IPS-20b (cell line): ENCODE measurements at regions not wholly inside any gene's neighbourhood (a gene's known extent, or its start where the extent isn't known, plus 50 kb on each side); places are given as distances from the start of the nearest gene placed in this dataset.
A peak's percentile ranks its signal among the peaks of the same experiment; 100 is the strongest.

Experiments used
- H3K27ac ChIP-seq: one replicate; pipeline ENCODE4 v1.5.1; 2013; ENCODE audit warnings: low read length
- H3K27me3 ChIP-seq: 2 replicates; pipeline ENCODE4 v1.6.1; 2013; ENCODE audit warnings: mild to moderate bottlenecking, low read length, inconsistent platforms; ENCODE audit not compliant: insufficient read depth
- H3K36me3 ChIP-seq: 2 replicates; pipeline ENCODE4 v1.6.1; 2013; ENCODE audit warnings: low read depth, mild to moderate bottlenecking, inconsistent platforms, low read length, moderate library complexity; ENCODE audit not compliant: insufficient read depth
- H3K4me1 ChIP-seq: 2 replicates; pipeline ENCODE4 v1.6.1; 2013; ENCODE audit warnings: mild to moderate bottlenecking, control low read depth, inconsistent platforms, low read length, moderate library complexity; ENCODE audit not compliant: insufficient read depth
- H3K4me3 ChIP-seq: 2 replicates; pipeline ENCODE4 v1.5.1; 2013; ENCODE audit warnings: mild to moderate bottlenecking, low read length, inconsistent platforms
- H3K9ac ChIP-seq: 2 replicates; pipeline ENCODE4 v1.6.1; 2013; ENCODE audit warnings: low read depth, mild to moderate bottlenecking, inconsistent platforms, low read length, moderate library complexity
- H3K9me3 ChIP-seq: 2 replicates; pipeline ENCODE4 v1.6.1; 2013; ENCODE audit warnings: mild to moderate bottlenecking, low read depth, low read length, inconsistent platforms; ENCODE audit not compliant: insufficient read depth

DNA sequence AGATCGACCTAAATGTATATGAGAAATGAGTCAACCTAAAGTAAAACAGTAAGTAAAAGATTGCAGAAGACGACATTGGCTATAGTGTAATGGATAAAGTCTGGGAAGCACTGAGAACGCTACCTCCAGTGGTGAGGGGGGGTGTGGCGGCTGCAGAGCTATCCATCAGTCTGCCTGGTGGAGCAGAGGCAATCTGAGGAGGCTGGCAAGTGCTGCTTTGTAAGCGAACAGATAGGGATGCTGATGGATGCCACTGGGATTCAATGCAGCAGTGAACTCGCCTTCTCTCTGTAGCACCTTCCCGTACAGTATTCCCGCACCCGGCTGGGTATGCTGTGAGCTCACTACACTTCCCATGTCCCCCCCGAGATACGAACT lies 261.5 kb downstream of the NSG2 start:
- Histone ChIP-seq H3K27me3 (peaks cover 13% of the 10 kb centered on the region), H3K4me1 (peaks cover 6% of the 10 kb centered on the region; the same call in 1 of the 2 replicates), H3K9ac (no peak overlapping the region), H3K27ac (no peak overlapping the region), H3K9me3 (no peaks in the 10 kb centered on the region), H3K4me3 (no peak overlapping the region), H3K36me3 (no peaks in the 10 kb centered on the region)

DNA sequence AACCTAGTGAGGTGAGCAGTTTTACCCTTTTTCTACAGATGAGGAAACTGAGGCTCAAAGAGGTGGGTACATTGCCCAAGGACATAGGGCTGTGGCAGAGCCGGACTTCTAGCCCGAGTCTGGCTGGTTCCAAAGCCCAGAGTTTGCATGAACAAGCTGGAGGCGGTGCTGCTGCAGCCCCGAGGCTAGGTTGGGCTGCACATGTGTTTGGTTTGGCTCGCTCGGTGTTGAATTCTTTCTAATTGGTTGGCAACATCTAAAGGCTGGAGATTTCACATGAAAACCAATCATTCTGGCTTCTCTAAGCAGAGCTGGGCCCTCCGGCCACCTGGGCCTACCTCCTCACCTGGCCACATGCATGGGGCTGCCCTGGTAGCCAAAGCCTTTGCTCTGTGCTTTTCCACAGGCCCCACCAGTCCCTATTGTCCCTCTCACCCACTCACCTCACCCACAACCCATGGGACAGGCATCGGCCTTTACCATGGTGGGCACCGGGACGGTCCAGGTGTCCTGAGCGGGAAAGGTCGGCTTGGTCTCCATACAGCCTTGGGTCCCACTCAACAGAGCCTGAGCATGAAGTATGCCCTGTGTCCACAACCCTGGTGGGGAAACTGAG lies 262.3 kb downstream of the NSG2 start:
- peaks cover 19% of the 10 kb centered on the region for H3K27me3 ChIP-seq
- no peak overlapping the region for H3K27ac ChIP-seq
- H3K9ac ChIP-seq: no peak overlapping the region
- no peak overlapping the region for H3K4me3 ChIP-seq
- H3K36me3 ChIP-seq: no peaks in the 10 kb centered on the region
- H3K9me3 ChIP-seq: no peaks in the 10 kb centered on the region
- peaks cover 3% of the 10 kb centered on the region; the same call in 1 of the 2 replicates for H3K4me1 ChIP-seq

DNA sequence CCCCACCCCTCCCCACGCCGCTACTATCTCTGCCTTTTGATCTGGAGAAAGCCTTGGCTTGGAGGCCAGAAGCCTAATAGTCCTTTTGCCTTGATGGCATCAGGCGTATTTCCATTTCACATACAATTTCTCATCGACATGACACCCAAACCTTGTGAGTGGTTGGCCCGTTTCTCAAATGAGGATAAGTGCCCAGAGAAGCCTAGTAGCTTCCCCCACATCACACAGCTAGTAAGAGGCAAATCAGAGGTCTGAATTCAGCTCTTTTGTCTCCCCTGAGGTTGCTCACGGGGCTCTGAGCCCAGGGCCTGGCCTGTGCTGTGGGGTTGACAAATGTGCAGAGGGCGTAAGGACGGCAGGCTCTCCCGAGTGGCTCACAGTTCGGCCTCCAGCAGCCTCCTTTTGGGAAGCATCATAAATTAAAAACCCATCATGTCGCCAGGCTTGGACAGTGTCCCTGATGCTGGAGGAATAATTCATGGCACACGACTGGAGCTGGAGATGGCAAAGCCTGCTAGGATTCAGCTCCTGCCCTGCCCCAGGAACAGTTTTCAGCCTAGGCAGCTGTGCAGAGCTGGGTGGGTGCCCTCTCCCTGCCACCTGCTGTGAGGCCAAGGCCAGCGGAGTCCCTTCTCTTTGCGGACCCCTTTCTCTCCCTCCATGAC lies 263.8 kb downstream of the NSG2 start:
- no peak overlapping the region for H3K4me3 ChIP-seq
- H3K27me3 ChIP-seq: peaks cover 27% of the 10 kb centered on the region
- no peaks in the 10 kb centered on the region for H3K36me3 ChIP-seq
- no peak overlapping the region for H3K9ac ChIP-seq
- no peaks in the 10 kb centered on the region for H3K9me3 ChIP-seq
- no peak overlapping the region for H3K27ac ChIP-seq
- peaks cover 3% of the 10 kb centered on the region; the same call in 1 of the 2 replicates for H3K4me1 ChIP-seq

DNA sequence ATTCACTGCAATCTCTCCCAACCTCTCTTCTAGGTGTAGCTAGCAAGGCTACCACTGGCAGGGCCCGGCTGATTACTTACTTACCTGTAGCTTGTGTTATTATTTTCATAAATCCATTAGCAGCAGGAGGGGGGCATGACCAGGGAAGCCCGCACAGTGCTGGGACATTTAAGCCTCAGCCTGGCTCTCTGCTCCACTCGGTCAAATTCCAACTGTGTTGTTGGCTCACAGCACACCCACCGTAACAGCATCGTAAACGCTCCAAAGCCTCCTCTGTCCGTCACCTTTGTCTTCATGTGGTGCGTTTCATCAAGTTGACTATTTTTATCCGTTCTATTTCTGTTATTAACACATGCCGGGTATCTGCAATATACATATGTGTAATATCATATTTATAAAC lies 264.7 kb downstream of the NSG2 start:
- no peaks in the 10 kb centered on the region for H3K9me3 ChIP-seq
- no peaks in the 10 kb centered on the region for H3K36me3 ChIP-seq
- H3K4me1 ChIP-seq: peaks cover 3% of the 10 kb centered on the region; the same call in 1 of the 2 replicates
- H3K4me3 ChIP-seq: no peak overlapping the region
- H3K9ac ChIP-seq: no peak overlapping the region
- H3K27me3 ChIP-seq: peaks cover 27% of the 10 kb centered on the region
- H3K27ac ChIP-seq: no peak overlapping the region

DNA sequence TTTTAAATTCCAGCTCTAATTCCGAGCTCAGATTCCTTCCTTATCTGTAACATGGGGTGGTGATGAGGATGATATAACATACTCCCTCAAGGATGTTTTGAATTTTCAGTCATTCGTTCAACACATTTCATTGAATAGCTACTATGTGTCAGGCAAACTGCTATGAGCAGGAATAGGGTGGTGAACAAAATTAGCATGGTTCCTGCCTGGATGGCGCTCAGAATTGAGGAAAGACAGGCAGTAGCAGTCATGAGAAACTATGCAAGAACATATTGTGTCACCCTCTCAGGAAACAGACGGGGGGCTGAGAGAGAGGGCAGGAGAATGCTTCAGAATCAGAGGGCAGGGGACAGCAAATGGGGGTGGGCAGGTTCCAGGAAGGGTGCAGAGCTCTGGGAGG lies 265.2 kb downstream of the NSG2 start:
- Histone ChIP-seq H3K4me1 (peaks cover 3% of the 10 kb centered on the region; the same call in 1 of the 2 replicates), H3K9ac (no peak overlapping the region), H3K27me3 (peaks cover 27% of the 10 kb centered on the region), H3K27ac (no peak overlapping the region), H3K36me3 (no peaks in the 10 kb centered on the region), H3K4me3 (no peak overlapping the region), H3K9me3 (no peaks in the 10 kb centered on the region)

DNA sequence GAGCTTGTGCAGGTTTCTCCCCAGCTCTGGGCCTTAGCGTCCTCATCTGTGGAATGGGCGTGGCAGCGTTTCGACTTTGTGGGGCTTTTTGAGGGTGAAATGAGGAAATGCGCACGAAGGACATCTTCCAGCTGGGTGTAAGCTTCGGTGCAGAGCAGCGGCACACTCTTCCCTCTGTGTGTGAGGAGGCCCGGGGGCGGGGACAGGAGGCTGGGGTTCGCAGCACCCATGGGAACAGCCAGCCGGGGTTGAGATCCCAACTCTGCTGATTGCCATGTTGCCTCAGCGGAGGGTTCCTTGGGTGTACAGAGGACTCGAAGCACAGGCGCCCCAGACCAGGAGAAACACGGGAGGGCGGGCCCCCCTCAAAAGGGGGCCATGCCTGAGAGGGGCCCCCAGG lies 265.6 kb downstream of the NSG2 start:
- Histone ChIP-seq H3K4me3 (peak overlapping the region; percentile 56; the same call in 1 of the 2 replicates), H3K27me3 (peaks cover 27% of the 10 kb centered on the region)

DNA sequence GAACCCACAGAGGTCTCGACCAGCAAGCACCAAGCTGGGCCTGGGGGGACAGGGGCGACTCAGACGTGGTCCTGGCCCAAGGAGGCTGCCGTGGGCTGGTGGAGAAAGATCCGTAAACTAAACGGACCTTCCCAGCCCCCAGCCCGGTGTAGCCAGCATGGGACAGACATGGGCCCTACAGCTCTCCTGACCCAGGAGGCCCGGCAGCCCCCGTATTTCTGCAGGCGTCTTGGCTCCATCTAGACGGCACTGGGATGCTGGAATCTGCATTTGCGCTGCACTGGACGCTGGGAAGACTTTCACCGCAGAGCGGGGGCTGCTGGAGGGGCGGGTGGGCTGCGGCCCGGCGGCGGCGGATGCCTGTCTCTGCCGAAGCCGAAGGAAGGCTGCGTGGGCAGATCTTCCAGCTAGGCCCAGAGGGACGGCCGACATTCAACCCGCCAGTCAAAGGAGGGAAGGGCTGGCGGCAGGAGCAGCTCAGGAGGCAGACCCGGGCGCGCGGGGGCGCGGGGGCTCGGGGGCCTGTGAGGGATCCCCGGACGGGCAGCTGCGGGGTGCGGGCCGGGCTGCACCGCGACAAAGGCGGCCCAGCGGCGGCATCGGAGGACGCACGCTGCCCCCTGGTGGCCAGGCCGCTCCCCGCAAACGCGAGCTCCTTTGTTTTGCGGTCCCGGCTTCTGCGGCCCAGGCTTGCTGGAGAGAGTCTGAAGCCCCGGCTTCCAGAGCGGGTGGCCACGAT lies 266.2 kb downstream of the NSG2 start:
- H3K27me3 ChIP-seq: peaks cover 27% of the 10 kb centered on the region
- H3K9ac ChIP-seq: peak overlapping the region; percentile 32; the same call in 1 of the 2 replicates
- H3K4me3 ChIP-seq: peak overlapping the region; percentile 56; the same call in 1 of the 2 replicates
- H3K9me3 ChIP-seq: no peaks in the 10 kb centered on the region
- H3K27ac ChIP-seq: no peak overlapping the region
- H3K4me1 ChIP-seq: peaks cover 3% of the 10 kb centered on the region; the same call in 1 of the 2 replicates
- no peaks in the 10 kb centered on the region for H3K36me3 ChIP-seq

More for the DNA sequence above, 265.6 kb downstream of the NSG2 start:
- H3K9ac ChIP-seq: no peak overlapping the region; the same call in 1 of the 2 replicates
- H3K36me3 ChIP-seq: no peaks in the 10 kb centered on the region
- H3K27ac ChIP-seq: no peak overlapping the region
- H3K4me1 ChIP-seq: peaks cover 3% of the 10 kb centered on the region; the same call in 1 of the 2 replicates
- H3K9me3 ChIP-seq: no peaks in the 10 kb centered on the region

DNA sequence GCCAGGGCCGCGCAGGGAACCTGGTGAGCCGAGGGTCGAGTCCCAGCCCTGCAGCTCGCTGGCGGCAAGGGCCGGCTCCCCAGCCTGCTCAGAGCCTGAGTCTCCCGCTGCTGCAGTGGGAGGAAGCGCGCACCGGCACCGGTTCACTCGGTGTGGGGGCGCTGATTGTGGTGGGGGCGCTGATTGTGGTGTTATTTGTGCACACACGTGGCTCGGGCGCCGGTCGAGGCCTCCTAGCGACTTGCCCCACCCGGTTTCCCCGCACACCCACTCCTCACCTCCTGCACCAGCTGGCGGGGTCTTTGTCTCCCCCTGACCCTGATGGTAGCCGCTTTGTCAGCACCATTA lies 266.7 kb downstream of the NSG2 start:
- H3K27ac ChIP-seq: no peak overlapping the region
- peaks cover 3% of the 10 kb centered on the region; the same call in 1 of the 2 replicates for H3K4me1 ChIP-seq
- H3K27me3 ChIP-seq: peaks cover 27% of the 10 kb centered on the region
- H3K4me3 ChIP-seq: no peak overlapping the region; the same call in 1 of the 2 replicates
- no peak overlapping the region for H3K9ac ChIP-seq
- H3K36me3 ChIP-seq: no peaks in the 10 kb centered on the region
- H3K9me3 ChIP-seq: no peaks in the 10 kb centered on the region

DNA sequence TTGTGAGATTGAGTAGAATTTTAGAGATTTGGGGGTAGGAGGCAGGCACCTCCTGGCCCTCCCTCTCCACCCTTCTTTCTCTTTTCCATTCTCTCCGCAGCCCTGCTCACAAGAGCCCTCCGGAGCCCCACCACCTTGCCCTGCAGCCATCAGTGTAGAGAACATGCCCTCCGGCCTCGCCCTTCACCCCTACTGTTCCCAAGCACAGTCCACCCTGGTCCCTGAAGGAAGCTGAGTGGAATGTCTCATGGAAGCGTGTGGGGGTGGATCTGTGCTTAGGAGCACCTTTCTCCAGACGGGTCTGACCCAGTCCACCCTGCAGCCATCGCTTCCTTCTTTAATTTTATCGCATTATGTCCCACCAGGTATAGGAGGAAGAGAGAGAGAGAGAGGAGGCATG lies 267.1 kb downstream of the NSG2 start:
- Histone ChIP-seq H3K4me1 (peaks cover 3% of the 10 kb centered on the region; the same call in 1 of the 2 replicates), H3K9ac (no peak overlapping the region), H3K36me3 (no peaks in the 10 kb centered on the region), H3K27ac (no peak overlapping the region), H3K27me3 (peaks cover 27% of the 10 kb centered on the region), H3K9me3 (no peaks in the 10 kb centered on the region), H3K4me3 (no peak overlapping the region)

DNA sequence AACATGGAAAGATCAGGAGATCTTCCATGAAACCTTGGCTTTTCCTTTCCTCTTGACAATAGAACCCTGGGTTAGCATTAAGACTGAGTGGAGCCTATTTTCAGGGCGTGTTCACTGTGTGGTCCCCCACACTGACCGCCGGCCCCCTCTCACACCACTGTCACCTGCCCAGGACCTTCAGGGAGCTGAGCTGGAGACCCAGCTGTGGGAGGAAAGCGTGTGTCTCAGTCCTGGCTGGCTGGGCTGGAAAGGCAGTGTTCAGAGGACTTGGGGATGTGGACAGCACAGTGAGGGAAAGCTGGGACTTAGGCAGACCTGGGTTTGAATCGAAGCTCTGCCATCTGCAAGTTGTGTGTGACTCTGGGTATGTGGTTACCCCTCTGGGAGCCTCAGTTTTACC lies 268.1 kb downstream of the NSG2 start:
- Histone ChIP-seq H3K27me3 (peaks cover 27% of the 10 kb centered on the region), H3K4me3 (no peak overlapping the region), H3K36me3 (no peaks in the 10 kb centered on the region), H3K9me3 (no peaks in the 10 kb centered on the region), H3K27ac (no peak overlapping the region), H3K9ac (no peak overlapping the region), H3K4me1 (peaks cover 3% of the 10 kb centered on the region; the same call in 1 of the 2 replicates)

DNA sequence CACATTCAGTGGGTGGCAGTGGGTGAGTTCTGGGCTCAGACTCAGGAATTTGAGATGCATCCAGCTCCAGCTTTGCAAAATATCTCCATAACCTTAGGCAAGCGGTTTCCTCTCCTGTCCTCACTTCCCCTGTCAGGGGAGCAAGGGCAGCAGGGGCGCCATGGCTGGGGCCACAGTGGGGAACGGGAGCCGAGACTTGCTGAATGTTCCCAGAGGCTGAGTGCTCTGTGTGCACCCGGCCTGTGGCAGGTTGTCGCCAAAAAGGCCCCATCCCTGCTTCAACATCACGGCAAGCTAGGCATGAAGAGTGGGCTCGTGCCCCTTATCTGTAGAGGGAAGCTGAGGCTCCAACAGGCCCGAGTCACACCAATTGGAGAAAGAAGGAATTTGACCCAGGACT lies 268.8 kb downstream of the NSG2 start:
- Histone ChIP-seq H3K27ac (no peak overlapping the region), H3K4me1 (peaks cover 3% of the 10 kb centered on the region; the same call in 1 of the 2 replicates), H3K36me3 (no peaks in the 10 kb centered on the region), H3K27me3 (peaks cover 27% of the 10 kb centered on the region), H3K9ac (no peak overlapping the region), H3K4me3 (no peak overlapping the region), H3K9me3 (no peaks in the 10 kb centered on the region)
